ENCODE measurements at regions not wholly inside any gene's neighbourhood (a gene's known extent, or its start where the extent isn't known, plus 50 kb on each side); places are given as distances from the start of the nearest gene placed in this dataset.

DNA sequence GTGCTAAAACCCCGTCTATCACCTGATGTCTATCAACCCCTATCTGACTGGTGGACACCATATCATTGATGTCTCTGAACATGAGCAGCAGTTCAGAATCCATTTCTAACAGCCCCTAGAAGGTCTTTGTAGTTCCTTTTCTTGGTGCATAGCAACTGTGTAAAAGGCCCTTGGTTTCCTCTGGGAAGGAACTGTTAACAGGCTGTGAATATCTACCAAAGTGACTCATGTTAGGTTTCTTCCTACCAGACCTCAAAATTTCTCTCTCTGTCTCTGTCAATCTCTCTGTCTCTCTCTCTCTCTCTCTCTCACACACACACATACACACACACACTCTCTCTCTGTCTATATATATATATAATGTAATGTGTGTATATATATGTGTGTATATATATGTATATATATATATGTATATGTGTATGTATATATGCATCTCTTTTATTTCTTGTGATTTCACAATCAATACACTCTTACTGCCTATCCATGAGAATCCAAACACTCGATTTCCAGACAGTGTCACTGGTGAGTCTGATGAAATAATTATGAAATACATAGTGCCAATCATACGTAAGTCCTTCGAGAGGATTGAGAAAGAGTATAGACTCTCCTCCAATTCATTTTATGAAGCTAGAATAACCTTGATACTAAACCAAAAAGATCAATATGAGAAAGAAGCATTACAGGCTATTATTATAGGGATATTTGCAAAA, 335.9 kb upstream of the SLCO3A1 start:
- no peak overlapping the region for H3K27ac ChIP-seq
- intact Hi-C loops (cut with DNase I), result no loop called here
- TF ChIP-seq, protein P1, sequence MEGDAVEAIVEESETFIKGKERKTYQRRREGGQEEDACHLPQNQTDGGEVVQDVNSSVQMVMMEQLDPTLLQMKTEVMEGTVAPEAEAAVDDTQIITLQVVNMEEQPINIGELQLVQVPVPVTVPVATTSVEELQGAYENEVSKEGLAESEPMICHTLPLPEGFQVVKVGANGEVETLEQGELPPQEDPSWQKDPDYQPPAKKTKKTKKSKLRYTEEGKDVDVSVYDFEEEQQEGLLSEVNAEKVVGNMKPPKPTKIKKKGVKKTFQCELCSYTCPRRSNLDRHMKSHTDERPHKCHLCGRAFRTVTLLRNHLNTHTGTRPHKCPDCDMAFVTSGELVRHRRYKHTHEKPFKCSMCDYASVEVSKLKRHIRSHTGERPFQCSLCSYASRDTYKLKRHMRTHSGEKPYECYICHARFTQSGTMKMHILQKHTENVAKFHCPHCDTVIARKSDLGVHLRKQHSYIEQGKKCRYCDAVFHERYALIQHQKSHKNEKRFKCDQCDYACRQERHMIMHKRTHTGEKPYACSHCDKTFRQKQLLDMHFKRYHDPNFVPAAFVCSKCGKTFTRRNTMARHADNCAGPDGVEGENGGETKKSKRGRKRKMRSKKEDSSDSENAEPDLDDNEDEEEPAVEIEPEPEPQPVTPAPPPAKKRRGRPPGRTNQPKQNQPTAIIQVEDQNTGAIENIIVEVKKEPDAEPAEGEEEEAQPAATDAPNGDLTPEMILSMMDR (IDR thresholded peaks at IDR 0.05), result no peak

DNA sequence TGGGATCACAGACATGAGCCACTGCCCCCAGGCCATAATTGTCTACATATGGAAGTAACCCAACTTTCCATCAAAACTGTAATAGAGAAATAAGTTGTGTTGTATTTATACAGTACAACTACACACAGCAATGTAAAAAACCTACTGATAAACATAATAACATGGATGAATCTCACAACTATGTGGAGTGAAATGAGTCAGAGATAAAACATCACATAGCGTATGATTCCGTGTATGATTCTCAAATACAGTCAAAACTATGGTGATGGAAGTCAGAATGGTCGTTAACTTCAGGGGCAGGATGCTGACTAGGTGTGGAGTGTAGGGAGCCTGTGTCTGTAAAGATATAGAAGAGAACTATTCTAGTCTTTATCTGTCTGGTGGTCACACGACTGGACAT, 332.7 kb upstream of the SLCO3A1 start:
- Histone ChIP-seq H3K27me3 (no peaks in the 10 kb centered on the region), H3K27ac (no peak overlapping the region), H3K9me3 (no peaks in the 10 kb centered on the region), H3K4me3 (no peak overlapping the region), H3K4me1 (no peaks in the 10 kb centered on the region), H3K36me3 (no peaks in the 10 kb centered on the region)
- DNase-seq, result no peak
- no peak for ATAC-seq
- TF ChIP-seq, protein P1 (IDR thresholded peaks at IDR 0.05), result no peak
- intact Hi-C loops (cut with DNase I), result no loop called here

More for the DNA sequence above, 335.9 kb upstream of the SLCO3A1 start:
- no peak for ATAC-seq
- DNase-seq, result no peak
- no peaks in the 10 kb centered on the region for H3K4me1 ChIP-seq
- H3K36me3 ChIP-seq, result no peaks in the 10 kb centered on the region
- H3K27me3 ChIP-seq, result no peaks in the 10 kb centered on the region
- no peaks in the 10 kb centered on the region for H3K9me3 ChIP-seq
- no peak overlapping the region for H3K4me3 ChIP-seq

DNA sequence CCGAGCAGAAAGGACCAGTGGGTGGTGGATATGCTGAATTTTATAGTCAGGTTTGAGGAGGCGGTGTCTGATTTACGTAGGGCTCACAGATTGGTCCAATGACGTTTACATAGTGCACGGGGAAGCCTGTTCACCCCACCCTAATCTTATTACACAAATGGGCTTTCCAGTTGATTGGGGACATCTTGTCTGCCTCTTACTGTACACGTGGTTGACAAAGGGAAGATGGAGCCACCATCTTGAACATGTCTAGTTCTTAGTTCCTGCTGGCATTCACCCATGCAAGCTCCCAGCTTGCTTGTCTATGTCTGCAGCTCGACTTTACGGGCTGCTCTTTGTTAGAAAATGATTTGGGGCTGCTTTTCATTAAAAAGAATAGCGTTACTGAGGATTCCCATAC, 332.0 kb upstream of the SLCO3A1 start:
- no peak overlapping the region for H3K27ac ChIP-seq
- DNase-seq (no peak), ATAC-seq (no peak)
- H3K9me3 ChIP-seq, result no peaks in the 10 kb centered on the region
- TF ChIP-seq, protein P1 (IDR thresholded peaks at IDR 0.05), result no peak
- H3K36me3 ChIP-seq, result no peaks in the 10 kb centered on the region
- intact Hi-C loops (cut with DNase I), result no loop called here
- H3K27me3 ChIP-seq, result no peaks in the 10 kb centered on the region
- no peaks in the 10 kb centered on the region for H3K4me1 ChIP-seq
- H3K4me3 ChIP-seq, result no peak overlapping the region

DNA sequence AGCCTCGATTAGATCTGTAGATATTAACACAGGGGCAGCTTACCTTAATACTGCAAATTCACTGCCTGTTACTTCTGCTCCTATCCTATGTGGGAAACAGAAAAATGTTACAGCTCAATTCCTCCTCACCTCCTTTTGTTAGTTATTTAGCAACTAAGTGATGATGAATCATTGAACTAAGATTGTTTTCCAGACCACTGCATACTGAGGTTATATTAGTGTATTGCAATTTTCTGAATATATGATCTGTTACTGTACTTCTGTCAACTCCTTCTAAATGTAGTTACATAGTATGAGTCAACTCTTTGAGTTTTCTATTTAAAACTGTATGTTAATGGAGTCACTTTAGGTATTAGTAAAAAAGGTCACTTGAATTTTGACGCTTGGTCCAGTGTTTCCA, 331.5 kb upstream of the SLCO3A1 start:
- Histone ChIP-seq H3K4me1 (no peaks in the 10 kb centered on the region), H3K4me3 (no peak overlapping the region), H3K27ac (no peak overlapping the region), H3K9me3 (no peaks in the 10 kb centered on the region), H3K36me3 (no peaks in the 10 kb centered on the region), H3K27me3 (no peaks in the 10 kb centered on the region)
- TF ChIP-seq, protein P1 (IDR thresholded peaks at IDR 0.05), result no peak
- DNase-seq, result no peak
- intact Hi-C loops (cut with DNase I), result no loop called here
- ATAC-seq, result no peak

DNA sequence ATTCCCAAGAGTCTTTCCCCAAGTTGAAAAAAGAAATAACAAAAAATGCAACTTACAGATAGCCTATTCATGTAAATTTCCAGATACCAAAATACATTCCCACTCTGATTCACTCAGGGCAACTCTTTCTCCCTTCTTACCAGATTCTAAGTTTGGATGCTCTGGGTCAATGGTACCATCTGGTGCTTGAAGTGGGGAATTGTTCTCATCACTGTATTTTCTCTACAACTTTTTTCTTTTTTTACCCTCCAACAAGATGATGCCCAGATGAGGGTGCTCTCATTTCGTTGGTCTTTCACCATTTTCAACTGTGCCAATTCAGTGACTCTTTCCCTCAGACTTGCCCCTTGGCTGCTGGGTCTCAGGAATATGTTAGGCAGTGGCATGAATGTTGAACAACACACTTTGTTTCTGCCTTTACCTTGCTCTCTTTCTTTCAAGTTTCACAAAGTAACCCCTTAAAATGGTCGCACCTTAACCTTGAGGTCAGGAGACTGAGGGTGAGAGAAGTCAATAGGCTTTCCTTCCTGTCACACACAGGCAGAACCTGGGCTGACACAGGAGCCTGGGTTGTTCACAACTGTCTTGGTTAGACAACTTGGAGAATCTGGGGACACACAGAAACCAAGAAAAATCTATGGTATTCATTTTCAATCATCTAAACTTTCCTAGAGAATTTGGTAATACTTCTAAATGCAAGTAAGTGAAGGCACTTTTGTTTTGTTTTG, 330.7 kb upstream of the SLCO3A1 start:
- TF ChIP-seq, protein P1 (IDR thresholded peaks at IDR 0.05), result no peak
- H3K4me1 ChIP-seq, result no peaks in the 10 kb centered on the region
- H3K36me3 ChIP-seq, result no peaks in the 10 kb centered on the region
- no peaks in the 10 kb centered on the region for H3K9me3 ChIP-seq
- no peaks in the 10 kb centered on the region for H3K27me3 ChIP-seq
- H3K4me3 ChIP-seq, result no peak overlapping the region
- intact Hi-C loops (cut with DNase I), result no loop called here
- DNase-seq, result no peak
- ATAC-seq, result no peak
- H3K27ac ChIP-seq, result no peak overlapping the region

Data from upper lobe of right lung (tissue), 1 donor.